NCI-H526 (cell line): ENCODE measurements at regions not wholly inside any gene's neighbourhood (a gene's known extent, or its start where the extent isn't known, plus 50 kb on each side); places are given as distances from the start of the nearest gene placed in this dataset.
A peak's percentile ranks its signal among the peaks of the same experiment; 100 is the strongest.

Experiments used
- DNase-seq, 2 experiments: peaks; one replicate each; lab custom pipeline; 2025; lab: John Stamatoyannopoulos, UW

DNA sequence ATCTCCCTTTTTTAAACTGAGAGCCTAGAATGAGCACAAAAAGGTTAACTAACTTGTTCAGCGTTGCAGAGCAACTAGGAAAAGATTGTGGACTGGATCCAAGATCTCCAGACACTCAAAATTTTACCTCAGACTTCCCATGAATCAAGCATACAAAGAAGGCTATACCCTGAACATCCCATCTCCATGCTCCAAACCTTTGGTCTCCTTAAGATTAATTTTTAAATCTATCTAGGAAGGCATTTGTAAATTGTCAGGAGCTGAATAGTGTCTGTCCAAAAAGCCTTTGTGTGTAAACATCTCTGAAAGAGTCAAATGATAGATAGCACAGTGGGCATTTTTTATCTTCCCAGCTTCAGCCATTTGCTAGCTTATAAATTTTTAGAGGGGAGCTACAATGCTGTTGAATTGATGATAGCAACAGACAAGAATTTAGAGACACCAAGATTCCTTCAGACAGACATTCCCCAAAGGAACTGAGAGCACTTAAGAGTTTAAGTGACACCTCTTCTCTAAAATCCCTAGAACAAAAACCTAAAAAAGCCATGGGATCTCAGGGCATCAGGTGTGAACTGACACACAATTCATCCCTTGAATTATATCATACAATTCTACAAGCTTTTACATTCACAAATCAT lies 480.8 kb upstream of the FAM241A start:
- no peak for DNase-seq

DNA sequence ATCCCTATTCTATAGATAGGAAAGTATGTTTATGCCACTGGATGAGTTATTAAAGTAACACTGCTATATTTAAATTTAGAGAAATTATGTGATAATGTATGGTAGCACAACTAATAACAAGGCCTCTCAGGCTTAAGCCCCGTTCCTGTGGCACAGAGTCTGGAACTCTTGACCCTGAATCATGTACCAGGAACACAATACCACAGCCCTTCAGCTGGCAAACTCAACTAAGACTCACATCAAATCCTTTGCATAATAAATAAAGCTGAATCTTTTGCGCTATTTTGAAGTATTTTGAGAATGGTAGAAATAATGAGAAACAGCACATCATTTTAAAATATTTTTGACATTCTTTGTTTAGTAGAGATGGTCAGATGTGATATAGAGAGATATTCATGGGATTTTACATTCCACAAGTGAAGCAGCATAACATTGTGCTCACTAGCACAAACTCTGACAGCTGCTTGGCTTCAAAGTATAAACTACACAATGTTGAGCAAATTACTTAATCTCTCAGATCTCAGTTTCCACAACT lies 478.4 kb upstream of the FAM241A start:
- DNase-seq: no peak

DNA sequence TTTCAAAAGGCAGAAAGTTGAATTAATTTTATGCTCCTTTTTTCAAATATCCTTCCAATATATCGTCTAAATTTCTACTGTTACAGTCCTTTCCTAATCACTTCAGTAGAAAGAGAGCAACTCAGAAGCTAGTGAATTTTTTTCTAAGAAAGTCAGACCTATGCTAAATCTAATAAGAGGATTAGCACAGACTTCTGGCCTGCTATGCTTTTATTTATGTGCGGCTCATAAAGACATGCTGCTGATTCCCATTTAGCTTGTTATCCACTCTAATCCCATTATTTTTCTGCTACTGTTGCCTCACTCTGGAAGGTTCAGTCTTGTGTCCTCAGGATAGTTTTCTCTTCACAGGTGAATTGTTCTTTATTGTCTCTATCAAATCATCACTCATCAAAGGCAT lies 473.5 kb upstream of the FAM241A start:
- no peak for DNase-seq

DNA sequence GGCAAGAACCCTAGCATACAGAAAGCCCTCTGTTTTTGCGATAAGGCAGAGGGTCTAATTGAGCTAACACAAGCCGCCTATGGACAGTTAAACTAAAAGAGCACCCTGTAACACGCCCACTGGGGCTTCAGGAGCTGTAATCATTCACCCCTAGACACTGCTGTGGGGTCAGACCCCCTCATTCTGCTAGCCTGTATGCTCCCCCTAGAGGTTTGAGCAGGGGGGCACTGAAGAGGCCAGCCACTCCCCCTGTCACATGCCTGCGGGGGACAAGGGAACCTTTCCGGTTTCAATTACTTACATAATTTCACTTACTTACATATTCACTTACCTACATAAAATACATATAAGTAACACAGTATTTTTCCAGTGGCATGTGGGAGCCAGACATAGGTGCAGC lies 469.5 kb upstream of the FAM241A start:
- DNase-seq: no peak

DNA sequence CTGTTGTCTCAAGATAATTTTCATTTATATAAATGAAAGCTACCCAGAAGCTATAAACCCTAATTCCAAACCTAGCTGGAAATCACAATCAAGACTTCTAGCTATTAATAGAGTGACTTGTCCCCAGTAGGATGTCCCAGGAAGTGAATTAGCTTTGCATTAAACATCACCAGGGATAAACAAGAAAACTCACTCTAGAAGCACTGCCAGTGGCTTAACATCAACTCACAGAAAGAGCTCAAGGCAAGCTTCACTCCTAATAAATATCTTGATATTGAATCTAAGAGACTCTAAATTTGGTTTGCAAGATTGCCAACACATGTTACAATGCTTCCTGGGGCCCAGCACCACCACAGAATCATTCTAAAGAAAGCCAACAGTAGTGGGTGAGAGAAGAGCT lies 468.7 kb upstream of the FAM241A start:
- DNase-seq: no peak

DNA sequence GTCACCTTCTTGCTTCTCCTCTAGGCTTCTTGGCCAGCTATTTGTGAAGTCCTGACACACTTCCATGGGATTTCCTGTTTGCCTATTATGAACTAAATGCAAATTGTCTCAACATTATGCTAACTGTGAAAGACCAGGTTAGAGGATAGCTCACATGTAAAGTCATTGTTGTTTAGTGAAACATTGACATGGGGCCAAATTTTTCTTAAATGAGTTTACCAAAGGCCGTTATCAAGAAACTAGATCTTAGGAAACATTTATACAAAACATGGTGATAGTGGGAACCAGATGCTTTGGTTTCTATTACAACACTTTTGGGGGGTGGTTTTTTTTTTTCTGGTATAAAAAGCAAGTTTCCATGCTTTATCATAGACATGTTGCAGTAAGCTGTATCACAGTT lies 466.8 kb upstream of the FAM241A start:
- peak; percentile 3 to 30 for DNase-seq

DNA sequence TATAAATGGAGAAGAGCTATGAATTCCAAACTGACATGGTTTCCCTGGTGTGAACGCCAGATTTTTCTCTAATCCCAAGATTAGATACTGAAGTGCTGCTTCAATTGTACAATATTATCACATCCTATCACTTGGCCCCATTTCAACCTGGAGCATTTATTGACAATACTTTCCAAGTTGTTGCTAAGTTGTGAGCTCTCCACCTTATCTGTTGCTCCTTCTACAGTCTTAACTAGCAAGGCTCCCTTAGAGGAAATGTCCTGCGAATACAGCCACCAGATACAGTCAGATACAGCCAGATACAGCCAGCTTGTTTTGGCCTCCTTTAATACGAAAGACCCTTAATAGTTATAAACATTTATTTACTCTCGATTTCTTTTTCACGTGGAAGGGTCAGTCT lies 466.3 kb upstream of the FAM241A start:
- DNase-seq: no peak

DNA sequence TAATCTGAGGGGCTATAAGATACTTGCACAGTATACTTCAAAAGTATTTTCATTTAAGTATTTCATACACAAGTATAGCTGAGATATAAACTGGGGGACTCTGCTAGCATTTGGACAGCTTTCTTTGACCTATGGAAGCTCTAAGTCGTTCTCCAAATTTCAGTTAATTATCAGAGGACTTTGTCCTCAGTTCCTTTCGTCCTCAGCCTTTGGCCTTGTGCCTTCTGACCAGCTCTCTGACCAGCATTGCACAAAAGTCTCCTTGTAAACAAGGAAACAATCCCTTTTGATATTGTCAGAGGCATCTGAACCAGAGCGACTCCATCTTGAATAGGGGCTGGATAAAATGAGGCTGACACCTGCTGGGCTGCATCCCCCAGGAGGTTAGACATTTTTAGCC lies 464.0 kb upstream of the FAM241A start:
- DNase-seq: no peak

DNA sequence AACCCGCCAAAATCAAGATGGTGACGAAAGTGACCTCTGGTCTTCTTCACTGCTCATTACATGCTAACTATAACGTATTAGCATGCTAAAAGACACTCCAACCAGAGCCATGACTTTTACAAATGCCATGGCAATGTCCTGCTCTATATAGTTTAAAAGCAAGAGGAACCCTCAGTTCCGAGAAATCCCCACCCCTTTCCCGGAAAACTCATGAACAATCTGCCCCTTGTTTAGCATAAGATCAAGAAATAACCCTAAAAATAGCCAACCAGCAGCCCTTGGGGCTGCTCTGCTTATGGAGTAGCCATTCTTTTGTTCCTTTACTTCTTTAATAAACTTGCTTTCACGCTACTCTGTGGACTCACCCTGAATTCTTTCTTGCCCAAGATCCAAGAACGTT lies 463.5 kb upstream of the FAM241A start:
- no peak for DNase-seq

DNA sequence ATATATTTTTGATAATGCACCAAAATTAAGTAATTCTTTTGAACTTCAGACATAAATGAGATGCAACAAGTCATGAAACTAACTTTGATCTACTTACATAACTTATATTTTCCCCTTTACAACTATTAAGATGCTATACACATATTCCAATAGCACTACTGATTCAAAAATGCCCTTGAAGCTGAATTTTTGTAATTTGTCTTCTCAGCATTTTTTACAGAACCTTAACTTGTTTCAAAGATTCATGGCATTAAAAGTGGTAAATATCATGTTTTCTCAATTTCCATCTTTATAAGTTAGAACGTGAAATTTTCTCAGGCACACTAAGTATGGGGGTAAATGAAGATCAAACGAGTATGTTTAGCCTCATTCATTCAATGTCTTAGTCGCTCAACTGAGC lies 460.0 kb upstream of the FAM241A start:
- no peak for DNase-seq

DNA sequence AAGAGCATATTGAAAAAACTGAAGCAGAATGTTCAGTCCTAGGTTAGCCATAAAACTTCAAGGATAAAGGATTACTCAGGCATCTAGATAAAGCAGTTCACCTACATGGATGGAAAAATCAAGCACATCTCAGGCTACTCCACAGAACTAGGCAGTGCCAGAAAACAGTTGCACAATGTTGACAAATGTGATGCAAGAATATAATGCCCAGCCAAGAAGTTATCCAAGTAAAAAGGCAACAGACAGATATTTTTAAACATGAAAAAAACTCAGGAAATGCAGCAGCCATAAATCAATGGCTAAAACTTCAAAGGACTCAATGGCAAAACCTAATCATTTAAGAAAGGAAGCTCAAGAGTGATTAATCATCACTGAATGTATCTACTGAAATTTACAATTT lies 456.0 kb upstream of the FAM241A start:
- DNase-seq: no peak

DNA sequence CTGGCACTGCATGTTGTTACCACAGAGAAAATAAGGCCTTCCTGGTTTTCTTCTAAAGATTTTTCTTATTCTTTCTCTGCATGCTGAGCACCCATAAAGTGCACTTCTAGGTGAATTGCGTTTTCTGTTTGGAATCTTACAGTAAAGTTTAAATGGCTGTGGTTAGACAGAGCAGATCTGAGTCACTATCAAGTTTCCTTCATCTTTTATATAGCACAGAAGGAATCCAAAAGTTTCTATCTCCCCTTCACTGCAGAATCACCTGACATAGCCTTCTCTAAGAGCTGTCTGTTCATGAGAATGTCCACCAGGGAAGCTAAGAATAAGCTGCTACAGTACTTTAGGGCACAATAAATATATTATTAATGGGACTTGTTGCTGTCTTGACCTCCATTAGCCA lies 455.5 kb upstream of the FAM241A start:
- DNase-seq: no peak

DNA sequence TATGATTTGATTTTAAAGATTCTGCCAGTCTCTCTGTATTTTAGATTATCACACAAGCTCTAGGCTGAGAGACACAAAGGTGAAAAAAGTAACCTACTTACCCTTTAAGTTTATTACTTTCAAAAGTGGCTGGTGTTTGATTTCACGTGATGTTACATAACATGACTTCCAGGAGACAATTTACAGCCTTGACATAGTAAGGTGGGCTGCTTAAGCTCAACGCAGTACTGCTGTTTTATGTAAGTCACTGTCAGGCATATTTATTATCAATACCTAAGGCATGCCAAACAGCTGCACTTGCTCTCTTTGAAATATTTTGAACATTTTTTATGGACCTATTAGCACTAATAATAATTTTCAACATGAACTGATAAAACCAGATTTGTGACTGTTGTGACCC lies 451.5 kb upstream of the FAM241A start:
- DNase-seq: no peak

DNA sequence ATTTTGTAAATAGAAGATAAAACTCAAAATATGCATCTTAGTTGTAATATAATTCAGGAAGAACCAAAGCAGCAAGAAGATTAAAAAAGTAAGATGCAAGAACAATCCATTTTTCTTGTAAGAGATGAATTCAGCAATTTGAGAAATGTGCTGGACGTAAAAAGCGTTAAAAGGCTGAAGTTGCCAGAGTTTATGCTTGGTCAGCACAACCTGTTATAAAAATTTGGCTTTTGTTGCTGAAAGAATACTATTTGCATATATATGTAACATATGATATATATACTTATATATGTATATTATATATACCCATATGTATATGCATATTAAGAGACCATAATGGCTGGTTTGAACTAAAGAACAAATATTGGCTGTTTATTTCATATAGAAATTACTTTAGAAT lies 449.6 kb upstream of the FAM241A start:
- no peak for DNase-seq

DNA sequence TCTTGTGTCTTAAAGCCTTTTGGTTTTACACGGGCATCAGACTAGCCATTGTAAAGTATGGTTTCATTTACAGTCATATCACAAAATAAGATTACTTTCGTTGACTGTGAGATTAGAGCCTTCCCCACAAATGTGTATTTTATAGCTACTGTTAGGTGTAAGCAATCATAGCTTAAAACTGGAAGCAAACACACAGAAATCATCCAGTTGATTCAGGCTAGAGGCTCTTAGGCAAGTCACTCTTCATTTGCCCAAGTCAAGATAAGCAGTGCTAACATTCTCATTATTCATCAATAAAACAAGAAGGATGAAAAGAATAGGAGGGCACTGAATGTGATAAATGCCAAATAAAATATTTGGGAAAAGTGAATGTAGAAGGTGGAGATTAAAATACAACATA lies 448.7 kb upstream of the FAM241A start:
- DNase-seq: no peak

DNA sequence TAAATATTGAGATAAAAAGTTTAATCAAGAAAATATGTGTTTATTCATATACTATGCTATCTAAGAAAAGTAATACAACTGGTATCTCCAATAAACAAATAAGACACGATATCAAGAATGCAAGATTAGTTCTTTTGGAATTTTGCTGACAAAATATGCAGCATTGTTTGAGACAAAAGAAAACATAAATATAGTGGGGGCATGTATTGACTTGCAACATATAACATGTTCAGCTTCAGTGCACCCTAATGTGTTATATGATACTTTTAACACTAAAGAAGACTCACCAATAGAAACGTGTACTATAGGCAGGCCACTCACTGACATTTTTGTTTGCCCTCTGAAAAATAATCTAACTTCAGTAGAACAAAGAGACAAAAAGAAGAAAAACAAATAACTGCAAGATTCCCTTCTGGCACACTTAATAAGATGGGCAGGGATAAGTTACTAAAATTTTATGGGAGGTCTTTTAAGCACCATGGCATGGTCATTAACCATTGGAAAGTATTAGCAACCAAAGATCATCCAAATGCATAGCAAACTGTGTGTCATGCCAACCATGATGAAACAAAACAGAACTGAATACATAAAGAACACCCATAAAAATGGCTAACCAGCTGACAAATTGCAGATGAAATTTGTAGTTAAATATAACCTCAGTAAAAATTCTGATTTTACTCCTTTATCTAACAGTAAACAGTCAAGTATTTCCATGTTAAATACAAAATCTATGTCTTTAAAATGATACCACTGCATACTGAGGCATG lies 447.9 kb upstream of the FAM241A start:
- DNase-seq: peak in 1 of 2 experiments; percentile 28

DNA sequence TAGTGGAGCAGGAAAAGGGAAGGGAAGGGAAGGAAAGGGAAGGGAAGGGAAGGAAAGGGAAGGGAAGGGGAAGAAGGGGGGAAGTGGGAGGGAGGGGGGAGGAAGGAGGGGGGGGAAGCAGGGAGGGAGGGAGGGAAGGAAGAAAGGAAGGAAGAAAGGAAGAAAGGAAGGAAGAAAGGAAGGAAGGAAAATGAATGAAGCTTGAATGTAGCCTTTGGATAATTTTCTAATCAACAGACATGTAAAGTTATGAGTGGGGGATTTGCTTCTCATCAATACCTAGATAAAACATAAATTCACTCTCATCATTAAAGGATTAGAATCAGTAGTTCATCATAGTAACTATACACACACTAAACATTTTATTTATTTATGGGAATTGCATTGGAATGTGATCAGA lies 446.9 kb upstream of the FAM241A start:
- no peak for DNase-seq

DNA sequence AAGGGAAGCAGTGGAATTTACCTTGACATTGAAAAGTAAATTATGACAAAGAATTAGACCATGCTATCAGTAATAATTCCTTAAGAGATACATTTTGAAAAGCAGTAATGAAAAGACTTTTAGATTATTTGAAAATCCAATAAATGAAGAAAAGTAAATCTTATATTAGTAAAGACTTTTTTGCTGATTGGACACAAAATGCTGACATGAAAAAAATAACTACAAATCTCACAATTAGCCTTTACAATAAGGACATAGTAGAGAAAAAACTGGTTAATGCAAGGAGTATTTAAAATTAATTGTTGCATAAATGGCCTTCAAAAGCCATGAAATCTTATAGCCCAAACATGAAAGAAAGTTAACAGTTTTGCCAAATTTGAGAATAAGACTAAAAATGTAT lies 446.1 kb upstream of the FAM241A start:
- no peak for DNase-seq

DNA sequence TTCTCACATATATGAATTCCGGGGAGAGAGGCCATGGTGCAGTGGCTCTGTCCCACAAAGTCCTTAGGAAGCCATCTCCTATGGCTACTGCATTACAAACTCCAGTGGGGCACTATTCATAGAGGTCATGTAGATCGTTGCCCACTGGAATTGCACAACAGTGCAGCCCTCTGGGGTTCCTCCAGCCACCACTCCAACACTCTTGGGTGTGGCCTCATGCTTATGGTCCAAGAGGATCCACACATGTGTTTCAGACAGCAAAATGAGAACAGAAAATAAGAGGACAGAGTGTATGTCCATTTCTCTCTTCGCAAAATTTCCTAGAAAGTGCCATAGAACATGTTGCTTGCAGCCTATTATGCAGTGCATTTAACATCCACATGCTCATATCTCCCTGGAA lies 444.2 kb upstream of the FAM241A start:
- no peak for DNase-seq

DNA sequence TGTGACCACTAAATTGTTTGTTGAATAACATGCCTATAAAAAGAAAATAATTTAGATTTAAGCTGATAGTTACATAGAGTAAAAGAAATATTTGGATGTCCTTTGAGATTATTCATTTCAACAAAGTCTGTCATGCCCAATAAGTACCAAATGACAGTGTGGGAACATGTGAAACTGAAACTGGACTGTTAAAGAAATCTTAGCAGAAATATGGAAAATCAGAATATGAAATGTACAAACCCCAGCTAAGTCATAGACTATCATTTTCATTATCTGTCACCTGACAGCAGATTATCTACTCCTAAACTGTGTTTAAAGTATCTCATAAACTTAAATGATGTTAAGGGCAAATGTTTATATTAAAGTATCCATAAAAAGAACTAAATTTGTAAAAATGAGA lies 437.8 kb upstream of the FAM241A start:
- DNase-seq: no peak

DNA sequence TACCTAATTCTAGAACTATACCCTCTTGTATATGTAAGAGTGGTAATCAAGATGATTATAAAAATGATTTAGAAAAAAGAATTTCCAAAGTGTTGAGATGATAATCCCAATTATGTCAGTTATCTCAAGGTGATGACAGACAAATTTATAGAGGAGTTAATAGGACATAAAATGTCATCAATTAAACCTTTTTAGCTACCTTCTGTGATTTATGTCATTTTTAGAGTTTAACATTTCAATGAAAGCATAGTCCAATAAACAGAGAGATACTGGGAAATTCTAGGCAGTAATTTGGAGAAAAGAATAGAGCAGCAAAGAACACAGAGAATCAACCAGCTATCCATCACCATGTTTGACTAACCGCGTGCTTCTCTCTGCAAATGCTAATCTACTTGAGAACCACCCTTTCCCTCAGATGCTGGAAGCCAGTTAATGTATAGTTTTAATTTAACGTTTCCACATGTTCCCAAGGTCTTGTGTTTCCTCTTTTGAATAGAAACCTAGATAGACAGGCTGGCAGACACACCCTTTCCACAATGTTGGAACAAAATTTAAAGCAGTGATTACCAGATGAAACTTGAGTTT lies 433.1 kb upstream of the FAM241A start:
- DNase-seq: peak in 1 of 2 experiments; percentile 26

DNA sequence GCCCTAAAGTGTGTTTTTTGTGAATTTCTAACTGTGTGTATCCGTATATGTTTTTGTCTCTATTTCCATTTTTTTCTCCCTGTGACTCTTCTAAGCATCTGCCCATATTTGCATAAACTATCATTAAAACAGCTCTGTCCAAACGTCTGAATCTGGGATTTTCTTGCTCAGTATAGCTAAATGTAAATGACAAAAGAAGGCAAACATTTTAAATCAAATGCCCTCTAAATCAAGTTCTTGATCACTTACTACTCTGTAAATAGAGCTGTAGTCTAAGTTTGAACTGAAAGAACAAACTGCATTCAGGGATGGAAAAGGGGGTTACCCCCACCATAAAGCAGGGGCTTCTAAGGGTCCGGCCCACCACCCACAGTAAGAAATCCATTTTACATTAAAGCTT lies 432.0 kb upstream of the FAM241A start:
- peak; percentile 27 to 44 for DNase-seq

DNA sequence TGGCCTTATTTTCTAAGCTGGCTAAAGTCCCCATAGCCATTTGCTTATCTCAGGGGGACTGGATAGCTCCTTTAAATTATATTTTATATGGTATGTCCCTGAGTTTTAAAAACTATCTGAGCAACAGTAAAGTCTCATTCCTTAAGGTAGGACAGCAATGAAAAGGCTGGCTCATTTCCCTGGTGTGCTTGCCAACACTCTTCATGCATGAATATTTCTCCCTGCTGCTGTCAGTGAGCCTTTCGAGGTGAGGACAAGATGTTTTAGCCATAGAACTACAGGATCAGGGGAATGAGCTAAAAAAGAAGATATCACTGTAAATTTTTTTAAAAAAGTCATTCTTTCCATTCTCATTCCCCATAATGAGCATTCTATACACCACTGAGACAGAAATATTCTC lies 427.3 kb upstream of the FAM241A start:
- DNase-seq: no peak
